GM19452 (cell line): ENCODE measurements at regions not wholly inside any gene's neighbourhood (a gene's known extent, or its start where the extent isn't known, plus 50 kb on each side); places are given as distances from the start of the nearest gene placed in this dataset.
"Not testable (repeated sequence)": the region's sequence is repeated elsewhere in the genome, so short reads cannot be mapped to it uniquely, and the experiment has no call there.

Experiments used
- ATAC-seq: cut with Tn5 transposase; IDR thresholded peaks from one replicate; pipeline ENCODE4 v1.9.1; 2021; ENCODE audit not compliant: unreplicated experiment

- no peak for ATAC-seq
Measured at GRCh38 chr6:92114091-92114675, 1305.2 kb downstream of the EPHA7 start.

- ATAC-seq, result no peak
Measured at GRCh38 chr6:92111386-92111785, 1308.0 kb downstream of the EPHA7 start.

- ATAC-seq, result no peak
Measured at GRCh38 chr6:92110403-92110802, 1309.0 kb downstream of the EPHA7 start.

GRCh38 chr6:92109956-92110355, 1309.4 kb downstream of the EPHA7 start:
- ATAC-seq, result no peak

GRCh38 chr6:92109256-92109655, 1310.1 kb downstream of the EPHA7 start:
- no peak for ATAC-seq

GRCh38 chr6:92086750-92087149, 1332.6 kb downstream of the EPHA7 start:
- no peak for ATAC-seq

GRCh38 chr6:92083914-92084313, 1335.4 kb downstream of the EPHA7 start:
- not testable (repeated sequence) for ATAC-seq

GRCh38 chr6:92072387-92072786, 1347.0 kb downstream of the EPHA7 start:
- no peak for ATAC-seq

GRCh38 chr6:92069781-92070180, 1349.6 kb downstream of the EPHA7 start:
- no peak for ATAC-seq

- ATAC-seq, result no peak
Measured at GRCh38 chr6:92052513-92052912, 1366.8 kb downstream of the EPHA7 start.

GRCh38 chr6:92050216-92050615, 1369.1 kb downstream of the EPHA7 start:
- ATAC-seq, result no peak

GRCh38 chr6:92047860-92048259, 1371.5 kb downstream of the EPHA7 start:
- no peak for ATAC-seq

- no peak for ATAC-seq
Measured at GRCh38 chr6:92047152-92047850, 1372.1 kb downstream of the EPHA7 start.

- no peak for ATAC-seq
Measured at GRCh38 chr6:92044312-92044711, 1375.0 kb downstream of the EPHA7 start.

- no peak for ATAC-seq
Measured at GRCh38 chr6:92043777-92044176, 1375.6 kb downstream of the EPHA7 start.

- no peak for ATAC-seq
Measured at GRCh38 chr6:92026878-92027277, 1392.5 kb downstream of the EPHA7 start.

- no peak for ATAC-seq
Measured at GRCh38 chr6:92024881-92025280, 1394.5 kb downstream of the EPHA7 start.

GRCh38 chr6:92024110-92024509, 1395.2 kb downstream of the EPHA7 start:
- ATAC-seq, result no peak

GRCh38 chr6:92023410-92023966, 1395.9 kb downstream of the EPHA7 start:
- ATAC-seq, result no peak

- ATAC-seq, result no peak
Measured at GRCh38 chr6:92011681-92012245, 1407.6 kb downstream of the EPHA7 start.

- no peak for ATAC-seq
Measured at GRCh38 chr6:92008757-92009502, 1410.4 kb downstream of the EPHA7 start.

- no peak for ATAC-seq
Measured at GRCh38 chr6:92000112-92000511, 1413.2 kb upstream of the MAP3K7 start.
